Caco-2 (cell line): ENCODE measurements at regions not wholly inside any gene's neighbourhood (a gene's known extent, or its start where the extent isn't known, plus 50 kb on each side); places are given as distances from the start of the nearest gene placed in this dataset.
A peak's percentile ranks its signal among the peaks of the same experiment; 100 is the strongest.

ENCODE experiments used
- BruUV-seq: library from RNA; stranded (reverse); fragments of 400-500 nt; replicated peaks from 2 replicates; lab custom pipeline; 2021; lab: Mats Ljungman, UMichigan
- CTCF ChIA-PET: fragments of 300-600 bp; sonication (Branson Sonifier 250); formaldehyde crosslinking; loops from one replicate; lab custom pipeline; 2022; ENCODE audit warnings: antibody characterized with exemption; lab: Charles Lee
- POLR2A ChIA-PET: fragments of 300-600 bp; sonication (Branson Sonifier 250); formaldehyde crosslinking; loops from one replicate; lab custom pipeline; 2022; ENCODE audit warnings: antibody characterized with exemption; lab: Charles Lee
- DNase-seq, 2 experiments: peaks; one replicate each; pipeline versions ENCODE4 v3.0.0 to v3.0.0-alpha.2; 2020 to 2022
- H3K27me3 ChIP-seq: replicated peaks from 2 replicates; pipeline ENCODE4 v1.6.0; 2011; ENCODE audit warnings: low read length; ENCODE audit not compliant: control insufficient read depth, insufficient read depth
- H3K36me3 ChIP-seq: 2 replicates; pipeline ENCODE4 v1.5.1; 2011; ENCODE audit warnings: low read length; ENCODE audit not compliant: control insufficient read depth, insufficient read depth
- H3K4me1 ChIP-seq: fragments of 250-450 bp; sonication (Bioruptor Pico); 2 replicates; pipeline ENCODE4 v1.5.1; 2020; ENCODE audit warnings: mild to moderate bottlenecking
- H3K4me3 ChIP-seq: 2 replicates; pipeline ENCODE4 v1.5.1; 2011; ENCODE audit warnings: low read depth, mild to moderate bottlenecking, control low read depth, low read length
- H3K9me3 ChIP-seq: fragments of 250-450 bp; sonication (Bioruptor Pico); 2 replicates; pipeline ENCODE4 v1.5.1; 2020; ENCODE audit warnings: mild to moderate bottlenecking, moderate library complexity
- H3K27ac Mint-ChIP-seq: one replicate; pipeline ENCODE4 v1.8.0; 2022; ENCODE audit warnings: mixed read lengths; ENCODE audit not compliant: unreplicated experiment
- H3K27me3 Mint-ChIP-seq: one replicate; pipeline ENCODE4 v1.8.0; 2022; ENCODE audit warnings: mixed read lengths; ENCODE audit not compliant: insufficient read depth, unreplicated experiment
- H3K36me3 Mint-ChIP-seq: one replicate; pipeline ENCODE4 v1.8.0; 2022; ENCODE audit warnings: mild to moderate bottlenecking, mixed read lengths; ENCODE audit not compliant: insufficient read depth, unreplicated experiment
- H3K4me1 Mint-ChIP-seq: one replicate; pipeline ENCODE4 v1.8.0; 2022; ENCODE audit warnings: low read depth, mixed read lengths; ENCODE audit not compliant: unreplicated experiment
- H3K4me3 Mint-ChIP-seq: one replicate; pipeline ENCODE4 v1.8.0; 2022; ENCODE audit warnings: mild to moderate bottlenecking, moderate library complexity, mixed read lengths; ENCODE audit not compliant: unreplicated experiment
- H3K9me3 Mint-ChIP-seq: one replicate; pipeline ENCODE4 v1.8.0; 2022; ENCODE audit warnings: mixed read lengths; ENCODE audit not compliant: unreplicated experiment
- CTCF ChIP-seq, 2 experiments: fragments of 200-600 bp in 1 of 2; IDR thresholded peaks; 1 replicate in 1 of 2; 2 replicates in 1 of 2; pipeline versions ENCODE4 v1.5.1 to v1.8.0; 2011 to 2022; ENCODE audit warnings: antibody characterized with exemption in 1 of 2, control low read depth in 1 of 2, inconsistent platforms in 1 of 2, low read depth in 1 of 2, low read length in 1 of 2, mild to moderate bottlenecking in 1 of 2, moderate library complexity in 1 of 2; ENCODE audit not compliant: insufficient read depth in 1 of 2, severe bottlenecking in 1 of 2, unreplicated experiment in 1 of 2
- intact Hi-C: fragments of 100-400 bp; cut with micrococcal nuclease; formaldehyde crosslinking; loops from one replicate; pipeline ENCODE4 v1.10.0; 2022; ENCODE audit not compliant: unreplicated experiment

GRCh38 chr6:21914121-21914973 is 320.8 kb downstream of the SOX4 start:
- H3K4me1 ChIP-seq, result peaks cover 10% of the 10 kb centered on the region
- no peaks in the 10 kb centered on the region for H3K36me3 ChIP-seq
- TF ChIP-seq CTCF (IDR thresholded peaks at IDR 0.05; ENCODE audit: insufficient read depth in 1 of 2, low read depth in 1 of 2, low read length in 1 of 2, severe bottlenecking in 1 of 2, unreplicated experiment in 1 of 2), result no peak
- H3K9me3 ChIP-seq, result no peaks in the 10 kb centered on the region
- no peak overlapping the region for H3K4me3 ChIP-seq
- ChIA-PET POLR2A (no interaction called here), CTCF (no interaction called here)
- Mint-ChIP-seq H3K27ac (no peak overlapping the region), H3K36me3 (peaks cover 5% of the 10 kb centered on the region), H3K9me3 (no peaks in the 10 kb centered on the region), H3K4me3 (no peak overlapping the region), H3K27me3 (no peaks in the 10 kb centered on the region), H3K4me1 (peaks cover 13% of the 10 kb centered on the region)
- H3K27me3 ChIP-seq, result no peaks in the 10 kb centered on the region
- DNase-seq, result no peak
- no TSS peak for BruUV-seq
- intact Hi-C loops, result no loop called here

- POLR2A ChIA-PET, result no interaction called here
- no peaks in the 10 kb centered on the region for H3K9me3 ChIP-seq
- DNase-seq, result no peak
- Mint-ChIP-seq H3K4me3 (no peak overlapping the region), H3K36me3 (peaks cover 5% of the 10 kb centered on the region), H3K27me3 (no peaks in the 10 kb centered on the region), H3K9me3 (no peaks in the 10 kb centered on the region), H3K27ac (no peak overlapping the region), H3K4me1 (peaks cover 13% of the 10 kb centered on the region)
- H3K4me3 ChIP-seq, result no peak overlapping the region
- H3K36me3 ChIP-seq, result no peaks in the 10 kb centered on the region
- TF ChIP-seq CTCF (IDR thresholded peaks at IDR 0.05; ENCODE audit: insufficient read depth in 1 of 2, low read depth in 1 of 2, low read length in 1 of 2, severe bottlenecking in 1 of 2, unreplicated experiment in 1 of 2), result no peak
- intact Hi-C loops, result loop anchor here (5.0 kb wide), 1 partner anchor 88 kb away; no protein-coding TSS in a partner anchor
- no peaks in the 10 kb centered on the region for H3K27me3 ChIP-seq
- no TSS peak for BruUV-seq
- H3K4me1 ChIP-seq, result peaks cover 10% of the 10 kb centered on the region
- CTCF ChIA-PET, result no interaction called here
Observed at GRCh38 chr6:21915707-21916260, 322.2 kb downstream of the SOX4 start.

- Mint-ChIP-seq H3K27me3 (no peaks in the 10 kb centered on the region), H3K36me3 (peaks cover 5% of the 10 kb centered on the region), H3K4me1 (peaks cover 13% of the 10 kb centered on the region), H3K4me3 (no peak overlapping the region), H3K9me3 (no peaks in the 10 kb centered on the region), H3K27ac (peak overlapping the region; percentile 69)
- ChIA-PET POLR2A (interaction anchor here (0.5 kb wide), 1 partner anchor 323 kb away, joined by 3 read pairs; no protein-coding TSS in a partner anchor), CTCF (no interaction called here)
- Histone ChIP-seq H3K4me3 (no peak overlapping the region), H3K9me3 (no peaks in the 10 kb centered on the region), H3K4me1 (peaks cover 20% of the 10 kb centered on the region), H3K27me3 (no peaks in the 10 kb centered on the region), H3K36me3 (no peaks in the 10 kb centered on the region)
- no TSS peak for BruUV-seq
- intact Hi-C loops, result loop anchor here (1.0 to 5.0 kb wide), 2 partner anchors 33 to 91 kb away; no protein-coding TSS in a partner anchor
- TF ChIP-seq CTCF (IDR thresholded peaks at IDR 0.05; ENCODE audit: insufficient read depth in 1 of 2, low read depth in 1 of 2, low read length in 1 of 2, severe bottlenecking in 1 of 2, unreplicated experiment in 1 of 2), result no peak
- peak; percentile 45 to 49 for DNase-seq
Observed at GRCh38 chr6:21918041-21918440, 324.5 kb downstream of the SOX4 start.
